KOPT-K1 (cell line): ENCODE measurements at regions not wholly inside any gene's neighbourhood (a gene's known extent, or its start where the extent isn't known, plus 50 kb on each side); places are given as distances from the start of the nearest gene placed in this dataset.

Experiments
- H3K27ac ChIP-seq: fragments of 200-600 bp; sonication (generic); 2 replicates; pipeline ENCODE4 v1.5.1; 2016; ENCODE audit warnings: antibody characterized with exemption, mild to moderate bottlenecking, low read depth, low read length; ENCODE audit not compliant: poor library complexity, severe bottlenecking
- H3K36me3 ChIP-seq: fragments of 200-600 bp; sonication (generic); 2 replicates; pipeline ENCODE4 v1.5.1; 2017; ENCODE audit warnings: antibody characterized with exemption, mild to moderate bottlenecking, low read length, moderate library complexity; ENCODE audit not compliant: insufficient read depth
- H3K9me3 ChIP-seq: fragments of 200-600 bp; sonication (generic); 2 replicates; pipeline ENCODE4 v1.5.1; 2017; ENCODE audit warnings: antibody characterized with exemption, low read length, mild to moderate bottlenecking; ENCODE audit not compliant: insufficient read depth, poor library complexity, severe bottlenecking

DNA sequence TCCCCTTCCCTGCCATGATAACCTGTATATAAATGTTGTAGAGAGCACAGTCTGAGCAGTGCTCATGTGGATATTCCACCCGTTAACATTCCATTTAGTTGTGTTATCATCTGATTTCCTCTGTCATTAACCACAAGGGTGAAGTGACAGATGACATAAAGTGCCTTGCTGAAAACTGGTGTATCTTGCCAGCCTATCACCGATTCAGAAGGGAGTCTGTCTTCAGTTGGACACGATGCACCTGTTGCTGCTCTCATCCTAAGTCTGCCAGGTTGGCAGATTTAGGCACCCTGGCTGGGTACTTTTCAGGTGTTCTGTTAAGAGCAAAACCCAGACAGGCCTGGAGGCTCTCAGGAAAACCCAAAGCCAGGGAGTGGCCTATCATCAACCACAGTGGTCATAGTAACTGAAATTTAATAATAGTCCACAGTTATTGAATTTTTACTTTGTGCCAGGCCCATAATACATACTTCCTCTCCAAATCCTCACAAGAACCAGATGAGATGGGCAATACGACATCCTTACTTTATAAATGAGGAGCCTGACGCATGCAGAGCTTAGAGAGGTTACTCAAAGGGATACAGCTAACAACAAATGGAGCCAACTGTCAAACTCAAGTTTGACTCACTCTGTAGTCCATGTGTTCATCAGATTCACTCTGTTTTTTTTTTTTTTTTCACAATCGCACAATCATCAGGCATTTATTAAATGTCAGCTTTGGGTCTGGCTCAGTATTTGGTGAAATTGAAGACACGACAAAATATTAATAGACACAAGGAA, 100.7 kb upstream of the SPRY4 start:
- no peak overlapping the region for H3K27ac ChIP-seq
- no peaks in the 10 kb centered on the region for H3K9me3 ChIP-seq
- no peaks in the 10 kb centered on the region for H3K36me3 ChIP-seq

DNA sequence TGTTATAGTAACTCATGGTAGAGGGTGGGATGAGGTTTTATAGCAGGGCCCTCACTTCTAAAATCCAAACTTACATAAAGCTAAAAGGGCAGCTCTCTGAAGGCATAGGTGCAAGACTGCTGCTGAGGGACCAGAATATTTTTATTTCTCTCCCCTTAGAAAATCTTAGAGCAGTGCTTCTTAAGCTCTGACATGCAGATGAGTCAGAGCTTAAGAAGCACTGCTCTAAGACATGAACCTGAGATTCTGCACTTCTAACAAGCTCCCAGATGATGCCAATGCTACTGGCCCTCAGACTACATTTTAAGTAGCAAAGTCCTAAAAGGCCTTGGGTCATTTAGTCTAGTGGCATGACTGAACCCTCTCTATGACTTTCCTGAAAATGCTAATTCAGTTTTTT, 97.6 kb upstream of the SPRY4 start:
- Histone ChIP-seq H3K9me3 (no peaks in the 10 kb centered on the region), H3K27ac (no peak overlapping the region), H3K36me3 (no peaks in the 10 kb centered on the region)

DNA sequence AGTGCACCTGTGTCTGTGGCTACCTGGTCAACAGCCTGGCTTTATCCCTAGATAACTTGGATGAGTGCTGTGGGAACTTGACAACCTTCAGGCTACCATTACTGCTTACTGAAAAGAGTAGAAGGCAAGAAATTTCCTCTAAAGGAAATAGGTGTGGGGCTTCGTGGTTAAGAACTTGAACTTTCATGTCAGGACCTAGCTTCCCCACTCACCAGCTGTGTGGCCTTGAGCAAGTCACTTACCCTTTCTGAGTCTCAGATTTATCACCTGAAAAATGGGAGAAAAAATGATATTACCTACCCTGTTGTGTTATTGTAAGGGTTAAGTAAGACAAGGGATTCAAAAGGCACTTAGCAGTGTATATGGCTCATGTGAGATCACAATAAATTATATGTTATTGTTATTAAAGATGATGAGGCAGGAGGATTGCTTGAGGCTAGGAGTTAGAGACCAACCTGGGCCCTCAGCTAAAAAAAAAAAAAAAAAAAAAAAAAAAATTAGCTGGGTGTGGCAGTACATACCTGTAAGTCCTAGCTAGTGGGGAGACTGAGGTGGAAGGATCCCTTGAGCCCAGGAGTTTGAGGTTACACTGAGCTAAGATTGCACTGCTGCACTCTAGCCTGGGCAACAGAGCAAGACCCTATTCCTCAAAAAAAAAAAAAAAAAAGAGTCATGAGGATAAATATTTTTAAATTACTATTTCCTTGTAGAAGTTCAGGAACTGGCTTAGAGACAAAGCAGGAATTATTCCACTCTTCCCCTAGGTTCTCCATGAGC, 97.0 kb upstream of the SPRY4 start:
- no peaks in the 10 kb centered on the region for H3K9me3 ChIP-seq
- no peak overlapping the region for H3K27ac ChIP-seq
- no peaks in the 10 kb centered on the region for H3K36me3 ChIP-seq

DNA sequence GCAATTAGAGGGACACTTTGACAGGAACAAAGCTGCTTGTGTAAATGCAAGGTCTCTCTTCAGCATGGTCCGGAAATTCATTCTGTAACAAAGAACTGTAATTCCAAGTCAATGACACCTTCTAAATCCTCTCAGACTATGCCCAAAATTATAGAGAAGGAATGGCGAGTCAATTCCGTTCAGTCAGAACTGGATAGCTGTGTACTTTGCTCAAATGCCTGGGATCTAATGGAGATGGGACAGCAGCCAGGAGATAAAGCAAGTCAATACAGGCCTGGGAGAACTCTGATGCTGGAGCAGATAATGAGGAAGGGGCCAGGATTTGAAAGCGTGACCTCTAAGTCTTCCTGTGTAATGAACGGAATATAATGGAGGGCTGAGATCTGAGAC, 96.4 kb upstream of the SPRY4 start:
- Histone ChIP-seq H3K27ac (no peak overlapping the region), H3K36me3 (no peaks in the 10 kb centered on the region), H3K9me3 (no peaks in the 10 kb centered on the region)

DNA sequence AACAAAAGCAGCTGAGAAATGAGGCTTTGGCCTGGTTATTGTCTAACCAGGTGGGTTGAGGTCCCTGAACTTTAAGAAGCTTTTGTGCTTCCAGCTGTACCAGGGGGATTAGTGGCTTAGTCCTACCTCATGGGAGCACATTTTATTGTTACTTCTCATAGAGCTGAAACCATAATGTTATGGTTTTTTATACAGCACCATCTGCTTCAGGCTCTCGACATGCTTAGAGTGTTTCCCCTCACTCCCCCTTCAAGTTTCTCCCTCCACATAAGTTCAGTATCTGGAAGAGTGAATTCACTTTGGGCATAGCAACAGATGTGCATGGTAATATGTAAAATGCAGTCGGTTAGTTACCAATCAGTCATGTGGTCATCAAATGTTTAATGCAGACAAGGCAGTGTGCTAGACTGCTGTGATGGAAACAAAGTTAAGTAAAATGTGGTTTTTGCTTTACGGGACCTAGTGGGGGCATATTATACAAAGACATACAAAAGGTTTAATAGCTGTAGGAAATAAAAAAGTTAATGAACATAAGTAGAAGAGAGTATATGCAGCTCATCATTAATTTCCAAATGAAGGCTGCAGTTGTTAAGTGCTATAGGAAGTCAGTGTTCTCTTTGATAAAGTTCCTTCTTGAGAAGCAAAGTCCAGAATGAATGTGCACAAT, 95.9 kb upstream of the SPRY4 start:
- Histone ChIP-seq H3K36me3 (no peaks in the 10 kb centered on the region), H3K9me3 (no peaks in the 10 kb centered on the region), H3K27ac (no peak overlapping the region)

DNA sequence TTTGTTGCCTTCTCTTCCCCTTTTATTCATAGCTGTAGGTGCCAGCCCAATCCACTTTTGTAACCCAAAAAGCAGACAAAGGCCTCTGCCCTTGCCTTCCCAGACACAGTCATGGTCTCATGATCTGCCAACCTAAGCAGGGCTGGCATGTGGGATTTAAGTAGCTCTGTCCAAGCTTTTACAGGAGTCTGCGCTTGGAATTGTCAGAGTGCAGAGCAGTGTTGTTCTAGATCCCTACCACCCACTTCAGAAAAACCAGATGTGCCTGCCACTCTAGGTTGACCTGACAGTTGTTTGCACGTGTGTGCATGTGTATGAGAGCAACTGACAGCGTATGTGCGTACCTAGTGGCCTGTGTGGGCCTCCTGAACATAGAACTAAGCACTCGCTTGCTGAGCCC, 87.8 kb upstream of the SPRY4 start:
- Histone ChIP-seq H3K36me3 (no peaks in the 10 kb centered on the region), H3K27ac (no peak overlapping the region), H3K9me3 (no peaks in the 10 kb centered on the region)

DNA sequence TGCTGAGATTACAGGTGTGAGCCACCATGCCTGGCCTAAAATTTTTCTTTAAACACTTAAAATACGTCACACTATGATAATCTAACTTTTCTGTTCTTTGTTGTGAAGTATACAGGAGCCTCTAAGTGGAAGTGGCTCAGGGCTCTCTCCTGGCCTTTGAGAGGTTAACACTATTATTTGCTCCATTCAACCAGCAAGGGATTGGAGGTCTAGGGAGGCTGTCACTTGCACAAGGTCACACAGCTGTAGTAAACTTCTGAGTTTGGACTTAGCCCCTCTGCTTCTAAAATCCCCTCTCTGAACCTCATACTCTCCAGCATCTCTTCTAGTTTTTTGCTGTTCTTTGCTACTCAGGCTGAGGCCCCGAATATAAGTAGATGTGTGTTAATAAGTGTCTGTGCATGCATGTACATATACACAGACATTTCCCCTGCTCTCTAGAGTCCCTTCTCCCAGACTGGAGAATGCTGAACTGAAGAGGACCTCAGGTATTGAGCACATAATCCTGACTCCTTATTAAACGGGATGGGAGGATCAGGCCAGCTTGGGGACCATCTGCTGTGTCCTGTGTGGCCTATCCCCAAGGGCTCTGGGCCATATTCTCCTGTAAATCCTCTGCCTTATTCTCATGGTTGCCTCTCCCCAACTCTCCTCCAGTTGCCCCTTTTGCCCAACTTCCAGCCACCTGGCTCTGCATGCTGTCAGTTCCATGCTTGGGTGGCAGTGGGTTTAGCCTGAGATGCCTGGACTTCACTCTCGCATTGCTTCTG, 87.0 kb upstream of the SPRY4 start:
- Histone ChIP-seq H3K36me3 (no peaks in the 10 kb centered on the region), H3K27ac (no peak overlapping the region), H3K9me3 (no peaks in the 10 kb centered on the region)

DNA sequence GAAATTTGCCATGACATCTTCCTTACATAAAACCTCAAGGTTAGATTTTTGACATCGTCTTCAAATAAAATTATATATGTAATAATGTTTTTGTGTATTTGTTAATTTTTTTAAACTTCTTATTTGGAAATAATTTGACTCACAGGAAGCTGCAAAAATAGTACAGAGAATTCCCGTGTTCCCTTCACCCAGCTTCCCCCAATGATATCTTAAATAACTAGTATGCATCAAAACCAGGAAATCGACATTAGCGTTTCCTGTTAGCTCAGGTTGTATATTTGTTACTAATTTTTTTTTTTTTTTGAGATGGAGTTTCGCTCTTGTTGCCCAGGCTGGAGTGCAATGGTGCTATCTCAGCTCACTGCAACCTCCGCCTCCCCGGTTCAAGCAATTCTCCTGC, 86.3 kb upstream of the SPRY4 start:
- no peak overlapping the region for H3K27ac ChIP-seq
- no peaks in the 10 kb centered on the region for H3K9me3 ChIP-seq
- H3K36me3 ChIP-seq, result no peaks in the 10 kb centered on the region

DNA sequence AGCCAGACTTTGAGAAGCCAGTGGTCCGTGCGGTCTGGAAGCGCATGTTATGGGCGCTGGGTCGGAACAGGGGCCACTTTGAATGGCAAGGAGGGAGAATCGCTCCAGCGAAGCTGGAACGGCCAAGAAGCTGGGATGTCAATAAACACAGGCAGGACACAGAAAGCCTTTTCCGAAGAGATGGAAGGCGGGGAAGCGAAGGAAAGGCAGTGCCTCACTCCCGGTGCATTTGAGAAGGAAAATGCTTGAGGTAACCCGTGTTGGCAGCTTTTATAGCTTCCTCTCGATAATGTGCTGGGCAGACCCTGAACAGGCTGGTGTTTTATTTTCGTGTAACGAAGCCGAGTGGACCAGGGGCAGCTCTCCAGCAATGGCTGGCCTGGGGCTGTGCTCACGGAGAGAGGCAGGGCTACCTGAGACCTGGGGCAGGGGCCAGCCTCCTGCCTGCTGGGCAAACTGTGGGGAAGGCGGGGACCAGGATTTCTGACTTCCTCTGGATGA, 84.2 kb upstream of the SPRY4 start:
- no peaks in the 10 kb centered on the region for H3K9me3 ChIP-seq
- H3K36me3 ChIP-seq, result no peaks in the 10 kb centered on the region
- H3K27ac ChIP-seq, result no peak overlapping the region

DNA sequence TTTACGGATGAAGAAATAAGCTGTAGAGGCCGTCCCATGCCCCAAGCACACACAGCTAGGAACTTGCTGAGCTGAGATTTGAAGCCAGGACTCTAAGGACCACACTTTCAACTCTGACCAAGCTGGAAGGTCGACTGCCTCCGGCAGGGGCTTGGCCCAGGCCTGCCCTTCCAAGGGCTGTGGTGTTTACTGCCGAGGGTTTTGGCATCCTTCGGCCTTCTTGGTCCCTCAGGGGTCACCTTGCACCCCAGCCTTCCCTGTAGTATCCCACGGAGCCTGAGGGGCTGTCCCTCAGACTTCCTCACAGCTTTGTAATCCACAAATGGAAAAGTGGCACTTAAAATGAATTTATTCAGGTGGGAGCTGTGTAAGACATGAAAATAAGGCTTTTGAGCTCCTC, 83.7 kb upstream of the SPRY4 start:
- H3K27ac ChIP-seq, result no peak overlapping the region
- no peaks in the 10 kb centered on the region for H3K9me3 ChIP-seq

DNA sequence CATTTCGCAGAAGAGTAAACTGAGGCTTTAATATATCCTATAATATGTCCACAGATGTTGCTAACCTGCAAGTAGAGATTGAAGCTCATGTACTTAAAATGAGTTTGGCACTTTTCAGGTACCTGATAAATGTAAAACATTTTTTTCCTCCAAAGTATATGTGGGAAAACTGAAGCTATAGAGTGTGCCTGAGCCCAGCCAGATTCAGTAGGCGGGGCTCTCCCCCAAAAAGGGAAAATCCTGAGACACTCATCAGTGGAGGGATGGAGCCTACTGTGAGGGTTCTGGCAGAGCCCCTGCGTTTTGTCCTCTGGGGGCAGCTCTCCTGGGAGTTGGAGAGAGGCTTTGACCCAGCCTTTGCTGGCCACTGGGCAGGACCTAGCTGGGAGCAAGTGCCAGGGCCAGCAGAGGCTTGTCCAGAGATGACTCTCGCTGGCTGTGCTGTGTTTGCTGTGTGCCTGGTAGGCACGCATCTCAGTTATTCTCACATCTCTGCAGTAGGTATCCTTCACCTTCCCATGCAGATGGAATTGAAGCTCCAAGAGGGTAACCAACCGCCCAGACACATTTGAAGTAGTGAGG, 81.1 kb upstream of the SPRY4 start:
- Histone ChIP-seq H3K27ac (no peak overlapping the region), H3K36me3 (no peaks in the 10 kb centered on the region), H3K9me3 (no peaks in the 10 kb centered on the region)

More for the DNA sequence above, 83.7 kb upstream of the SPRY4 start:
- no peaks in the 10 kb centered on the region for H3K36me3 ChIP-seq

DNA sequence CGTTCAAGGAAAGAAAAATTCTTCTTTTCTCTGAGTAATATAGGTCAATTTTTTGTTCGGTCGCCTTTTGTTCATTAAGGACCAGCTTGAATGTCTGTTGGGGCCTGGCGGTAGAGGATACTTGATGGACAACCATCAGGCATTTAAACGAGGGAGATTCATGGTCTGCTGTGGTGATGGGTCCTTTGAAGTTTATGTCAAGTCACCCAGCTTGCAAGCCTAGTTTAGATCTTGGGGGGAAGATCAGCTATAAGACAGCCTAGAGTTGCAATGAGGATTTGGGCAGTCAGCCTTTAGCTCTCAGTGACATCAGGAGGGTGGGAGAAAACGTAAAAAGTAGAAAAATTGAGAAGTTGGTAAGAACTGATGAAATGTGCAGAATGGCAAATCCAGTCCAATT, 80.2 kb upstream of the SPRY4 start:
- Histone ChIP-seq H3K9me3 (no peaks in the 10 kb centered on the region), H3K36me3 (no peaks in the 10 kb centered on the region), H3K27ac (no peak overlapping the region)

DNA sequence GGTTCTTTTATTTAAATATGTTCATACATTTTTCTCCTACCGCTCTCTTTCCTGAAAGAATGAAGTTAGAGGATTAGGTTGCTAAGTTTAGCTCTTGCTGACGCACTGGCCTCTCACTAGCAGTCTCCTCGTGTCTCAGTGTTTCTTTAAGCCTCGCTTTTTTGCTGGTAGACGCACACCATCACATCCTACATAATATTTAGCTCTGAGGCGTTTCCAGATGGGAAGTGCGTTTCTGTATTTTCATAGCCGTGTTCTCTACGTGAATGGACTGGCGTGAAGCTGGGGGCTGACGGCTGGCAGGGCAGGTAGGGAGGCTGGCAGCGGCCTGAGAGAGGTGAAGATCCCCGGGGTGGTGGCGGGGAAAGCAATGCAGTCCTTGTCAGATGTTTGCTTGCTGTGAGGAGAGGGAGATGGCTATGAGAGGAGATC, 79.2 kb upstream of the SPRY4 start:
- Histone ChIP-seq H3K27ac (no peak overlapping the region), H3K9me3 (no peaks in the 10 kb centered on the region), H3K36me3 (no peaks in the 10 kb centered on the region)

DNA sequence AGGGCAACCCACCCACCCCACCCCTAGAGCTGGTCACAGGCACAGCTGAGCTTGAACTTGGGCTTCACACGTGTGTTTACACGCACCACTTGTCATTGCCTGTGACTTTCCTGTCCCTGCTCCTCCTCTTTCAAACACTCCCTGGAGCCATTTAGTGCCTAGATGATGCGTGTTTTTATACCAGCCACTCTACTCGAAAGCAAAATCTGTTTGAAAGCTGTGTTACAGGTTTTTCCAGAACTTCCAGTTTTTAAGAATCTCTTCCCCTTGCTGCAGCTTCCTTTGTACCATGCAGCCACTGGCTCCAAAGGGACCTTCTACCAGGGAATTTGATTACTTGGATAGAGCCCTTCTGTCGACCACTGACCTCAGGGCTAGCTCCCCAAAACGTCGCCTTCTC, 78.8 kb upstream of the SPRY4 start:
- no peaks in the 10 kb centered on the region for H3K36me3 ChIP-seq
- no peak overlapping the region for H3K27ac ChIP-seq
- no peaks in the 10 kb centered on the region for H3K9me3 ChIP-seq
